Transverse colon (tissue), 4 donors: ENCODE measurements at regions not wholly inside any gene's neighbourhood (a gene's known extent, or its start where the extent isn't known, plus 50 kb on each side); places are given as distances from the start of the nearest gene placed in this dataset.

Experiments
- DNase-seq: peaks from one replicate; pipeline ENCODE4 v3.0.0-alpha.2; 2019
- H3K27ac ChIP-seq, 4 donors: fragments of 200-600 bp; sonication (generic); 2 replicates each; pipeline ENCODE4 v1.5.1; 2016 to 2018; ENCODE audit warnings: inconsistent platforms in 4 of 4
- H3K27me3 ChIP-seq: fragments of 200-600 bp; sonication (generic); 2 replicates; pipeline ENCODE4 v1.5.1; 2017; ENCODE audit warnings: inconsistent platforms
- H3K36me3 ChIP-seq, 4 donors: fragments of 200-600 bp; sonication (generic); 2 replicates each; pipeline ENCODE4 v1.5.1; 2017 to 2019; ENCODE audit warnings: inconsistent platforms in 4 of 4
- H3K4me1 ChIP-seq, 4 donors: fragments of 200-600 bp; sonication (generic); 2 replicates each; pipeline ENCODE4 v1.5.1; 2017 to 2020; ENCODE audit warnings: inconsistent platforms in 4 of 4
- H3K4me3 ChIP-seq, 4 donors: fragments of 200-600 bp; sonication (generic); 1 replicate in 1 of 4; 2 replicates in 3 of 4; pipeline versions ENCODE4 v1.5.1 to v1.6.1; 2017 to 2019; ENCODE audit warnings: inconsistent platforms in 4 of 4
- H3K9me3 ChIP-seq, 2 donors: fragments of 200-600 bp; sonication (generic); 2 replicates each; pipeline ENCODE4 v1.5.1; 2017 to 2019; ENCODE audit warnings: inconsistent platforms in 2 of 2
- EP300 ChIP-seq: sonication (generic); formaldehyde crosslinking; IDR thresholded peaks from one replicate; pipeline ENCODE4 v1.6.1; 2017; ENCODE audit warnings: antibody characterized with exemption, low read depth
- POLR2A ChIP-seq: fragments of 450-650 bp; IDR thresholded peaks from one replicate; pipeline ENCODE4 v1.6.1; 2016; ENCODE audit warnings: antibody characterized with exemption, mild to moderate bottlenecking, moderate library complexity
- POLR2AphosphoS5 ChIP-seq, 3 donors: sonication (generic); formaldehyde crosslinking; IDR thresholded peaks; one replicate each; pipeline ENCODE4 v1.6.1; 2016; ENCODE audit warnings: antibody characterized with exemption in 3 of 3
- WGBS, 2 donors: methylation state at CpG; one replicate each; pipeline ENCODE4 v1.1.5; 2018; ENCODE audit warnings: low coverage in 1 of 2; 5-methylcytosine and 5-hydroxymethylcytosine counted together
- in situ Hi-C, 4 donors: fragments of 200-750 bp; cut with MboI; loops; one replicate each; pipeline versions ENCODE4 v1.15.0 to v1.15.1; 2017; ENCODE audit warnings: low sequenced_read_pairs in 3 of 4, low pct_ligation_motif_present in 1 of 4, low pct_unique_long_range_greater_than_20kb in 1 of 4
- intact Hi-C: fragments of 100-400 bp; cut with DNase I; formaldehyde crosslinking; loops from one replicate; pipeline ENCODE4 v1.15.1; 2023; ENCODE audit warnings: low total_unique reads
- TF ChIP-seq, protein P1 (sequence below), 5 experiments: fragments of 200-600 bp in 3 of 5; fragments of 450-650 bp in 2 of 5; sonication (generic) in 3 of 5; IDR thresholded peaks; 1 replicate in 2 of 5; 2 replicates in 3 of 5; pipeline ENCODE4 v1.5.1; 2016 to 2017; ENCODE audit warnings: antibody characterized with exemption in 5 of 5, inconsistent platforms in 3 of 5, mild to moderate bottlenecking in 2 of 5, moderate library complexity in 1 of 5

DNA sequence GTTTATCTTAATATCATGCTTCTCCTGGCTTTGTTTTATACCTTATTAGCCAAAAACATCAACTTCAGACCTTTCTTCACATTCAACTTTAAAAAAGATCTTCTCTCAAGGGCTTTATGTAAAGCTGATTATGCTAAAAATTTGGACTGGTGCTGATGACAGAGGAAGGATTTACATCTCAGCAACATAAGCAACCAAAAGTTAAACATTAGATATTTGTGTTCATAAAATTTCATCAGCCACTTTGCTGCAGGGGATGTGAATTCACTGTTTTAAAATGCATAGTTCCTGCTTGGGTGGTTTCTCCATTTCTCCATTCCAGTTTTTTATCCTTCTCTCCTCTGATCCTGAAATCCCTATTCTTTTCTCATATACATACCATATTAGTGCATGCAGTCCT, 398.6 kb upstream of the DDI1 start:
- TF ChIP-seq, protein P1, sequence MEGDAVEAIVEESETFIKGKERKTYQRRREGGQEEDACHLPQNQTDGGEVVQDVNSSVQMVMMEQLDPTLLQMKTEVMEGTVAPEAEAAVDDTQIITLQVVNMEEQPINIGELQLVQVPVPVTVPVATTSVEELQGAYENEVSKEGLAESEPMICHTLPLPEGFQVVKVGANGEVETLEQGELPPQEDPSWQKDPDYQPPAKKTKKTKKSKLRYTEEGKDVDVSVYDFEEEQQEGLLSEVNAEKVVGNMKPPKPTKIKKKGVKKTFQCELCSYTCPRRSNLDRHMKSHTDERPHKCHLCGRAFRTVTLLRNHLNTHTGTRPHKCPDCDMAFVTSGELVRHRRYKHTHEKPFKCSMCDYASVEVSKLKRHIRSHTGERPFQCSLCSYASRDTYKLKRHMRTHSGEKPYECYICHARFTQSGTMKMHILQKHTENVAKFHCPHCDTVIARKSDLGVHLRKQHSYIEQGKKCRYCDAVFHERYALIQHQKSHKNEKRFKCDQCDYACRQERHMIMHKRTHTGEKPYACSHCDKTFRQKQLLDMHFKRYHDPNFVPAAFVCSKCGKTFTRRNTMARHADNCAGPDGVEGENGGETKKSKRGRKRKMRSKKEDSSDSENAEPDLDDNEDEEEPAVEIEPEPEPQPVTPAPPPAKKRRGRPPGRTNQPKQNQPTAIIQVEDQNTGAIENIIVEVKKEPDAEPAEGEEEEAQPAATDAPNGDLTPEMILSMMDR (IDR thresholded peaks at IDR 0.05): no peak
- TF ChIP-seq POLR2AphosphoS5 (IDR thresholded peaks at IDR 0.05) (no peak), EP300 (no peak), POLR2A (no peak)
- intact Hi-C loops: no loop called here
- in situ Hi-C loops: no loop called here

DNA sequence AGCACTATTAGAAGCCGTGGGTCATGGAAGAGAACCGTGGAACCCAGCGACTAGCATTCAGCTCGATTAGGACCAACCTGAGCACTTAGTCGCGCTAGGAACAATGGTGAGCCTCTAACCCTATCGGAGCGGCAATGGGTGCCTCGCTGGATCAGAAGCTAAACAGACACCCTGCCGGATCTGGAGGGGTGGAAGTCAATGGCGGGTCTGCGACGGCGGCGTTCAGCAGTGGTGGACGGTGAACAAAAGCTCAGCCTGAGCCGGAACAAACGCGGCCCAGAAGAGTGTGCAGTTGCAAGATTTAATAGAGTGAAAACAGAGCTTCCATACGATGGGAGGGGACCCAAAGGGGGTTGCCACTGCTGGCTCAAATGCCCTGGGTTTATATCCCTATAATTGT, 391.8 kb upstream of the DDI1 start:
- H3K27me3 ChIP-seq: no peaks in the 10 kb centered on the region
- intact Hi-C loops (no loop called here), in situ Hi-C loops (no loop called here)
- no peak for DNase-seq
- WGBS, 2 donors: 84 to 93% methylated on average over 15 to 20 of the region's 20 CpGs
- H3K36me3 ChIP-seq: no peaks in the 10 kb centered on the region
- no peak overlapping the region for H3K4me3 ChIP-seq
- no peaks in the 10 kb centered on the region for H3K9me3 ChIP-seq
- TF ChIP-seq POLR2AphosphoS5 (IDR thresholded peaks at IDR 0.05) (no peak), EP300 (no peak), POLR2A (no peak)
- H3K27ac ChIP-seq: no peak overlapping the region
- H3K4me1 ChIP-seq: no peaks in the 10 kb centered on the region

More for the DNA sequence above, 398.6 kb upstream of the DDI1 start:
- H3K4me1 ChIP-seq: no peaks in the 10 kb centered on the region
- DNase-seq: no peak
- H3K36me3 ChIP-seq: no peaks in the 10 kb centered on the region
- no peaks in the 10 kb centered on the region for H3K27me3 ChIP-seq
- H3K9me3 ChIP-seq: no peaks in the 10 kb centered on the region
- H3K27ac ChIP-seq: no peak overlapping the region
- no peak overlapping the region for H3K4me3 ChIP-seq

DNA sequence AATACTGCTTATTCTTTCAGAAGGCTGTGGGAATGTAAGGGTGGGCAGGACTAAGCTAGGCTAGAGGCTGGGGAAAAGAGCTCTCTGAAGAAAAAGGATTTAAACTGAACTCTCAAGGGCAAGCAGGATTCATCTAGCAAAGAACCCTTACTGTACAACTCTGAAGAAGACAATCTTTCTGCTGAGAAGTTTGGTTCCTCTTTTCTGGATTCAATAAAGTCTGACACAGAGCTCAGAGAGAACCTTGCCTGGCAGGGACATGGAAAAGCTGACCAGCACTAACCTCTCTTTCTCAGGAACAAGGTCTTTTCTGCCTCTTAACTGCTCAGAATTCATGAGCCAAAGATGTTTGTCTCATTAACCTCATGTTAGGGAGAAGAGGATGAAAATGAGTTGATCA, 388.4 kb upstream of the DDI1 start:
- H3K27me3 ChIP-seq: no peaks in the 10 kb centered on the region
- H3K36me3 ChIP-seq: no peaks in the 10 kb centered on the region
- in situ Hi-C loops (no loop called here), intact Hi-C loops (no loop called here)
- peaks cover 0 to 5% of the 10 kb centered on the region in 2 donors for H3K9me3 ChIP-seq
- TF ChIP-seq POLR2AphosphoS5 (IDR thresholded peaks at IDR 0.05) (no peak), POLR2A (no peak), EP300 (no peak)
- TF ChIP-seq, protein P1 (IDR thresholded peaks at IDR 0.05): no peak
- no peak overlapping the region for H3K27ac ChIP-seq
- H3K4me3 ChIP-seq: no peak overlapping the region
- no peak for DNase-seq
- H3K4me1 ChIP-seq: no peaks in the 10 kb centered on the region

DNA sequence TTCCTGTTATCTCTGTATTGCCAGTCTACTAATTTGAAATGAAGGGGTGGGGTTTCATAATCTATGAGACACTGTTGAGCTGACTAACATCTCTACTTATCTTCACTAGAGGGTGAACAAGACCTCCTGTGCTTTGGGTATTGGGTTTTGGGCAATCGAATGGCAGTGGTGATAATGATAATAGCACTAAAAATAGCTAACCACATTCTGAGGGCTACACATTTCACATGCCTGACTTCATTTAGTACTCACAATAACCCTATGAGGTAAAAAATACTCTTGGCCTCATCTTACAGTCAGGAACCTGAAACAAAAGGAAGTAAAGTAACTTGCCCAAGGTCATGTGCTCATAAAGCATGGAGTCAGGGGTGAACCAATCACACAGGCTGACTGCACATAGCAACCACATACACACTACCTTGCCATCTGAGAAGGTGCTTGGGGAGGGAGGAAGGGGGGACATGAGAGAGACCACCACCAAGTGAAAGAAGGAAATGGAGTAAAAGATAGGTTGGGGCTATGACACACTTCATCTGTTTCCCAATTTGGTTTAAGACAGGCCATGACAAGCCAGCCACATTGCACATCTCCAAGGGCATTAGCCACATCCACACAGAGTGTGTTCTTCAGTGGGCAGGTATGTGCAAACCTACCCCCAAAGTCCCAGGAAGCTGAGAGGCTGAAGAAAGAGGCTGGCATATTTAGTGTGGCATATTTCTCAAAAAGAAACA, 387.6 kb upstream of the DDI1 start:
- H3K36me3 ChIP-seq: no peaks in the 10 kb centered on the region
- 65 to 83% methylated on average over 1 of the region's 1 CpG for WGBS, 2 donors
- TF ChIP-seq POLR2AphosphoS5 (IDR thresholded peaks at IDR 0.05) (no peak), EP300 (no peak), POLR2A (no peak)
- TF ChIP-seq, protein P1 (IDR thresholded peaks at IDR 0.05): no peak
- no peak for DNase-seq
- no peaks in the 10 kb centered on the region for H3K27me3 ChIP-seq
- H3K4me1 ChIP-seq: no peaks in the 10 kb centered on the region
- in situ Hi-C loops: no loop called here
- peaks cover 0 to 5% of the 10 kb centered on the region in 2 donors for H3K9me3 ChIP-seq
- no peak overlapping the region for H3K4me3 ChIP-seq
- intact Hi-C loops: no loop called here
- H3K27ac ChIP-seq: no peak overlapping the region

DNA sequence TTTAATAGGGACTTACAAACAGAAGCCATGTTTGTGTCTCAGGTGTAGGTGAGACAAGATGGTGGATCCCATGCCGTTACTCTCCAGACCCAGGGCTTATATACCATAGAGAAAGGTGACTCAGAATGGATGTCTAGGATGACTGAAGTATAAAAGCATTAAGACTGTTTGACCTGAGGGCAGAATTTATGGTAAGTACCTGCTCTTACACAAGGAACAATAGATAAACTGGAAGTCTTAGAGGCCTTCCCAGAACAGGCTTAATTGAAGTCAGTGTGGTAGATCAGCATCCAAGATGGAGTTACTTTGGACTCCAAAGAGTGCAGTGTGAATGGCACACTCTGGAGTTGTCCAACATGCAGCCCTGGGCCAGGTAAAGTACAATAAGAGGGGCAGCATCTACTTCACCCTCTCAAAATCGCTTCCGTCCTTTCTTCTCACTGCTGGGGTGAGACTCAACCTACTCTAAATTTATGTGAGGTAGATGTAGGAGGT, 387.0 kb upstream of the DDI1 start:
- H3K9me3 ChIP-seq: peaks cover 0 to 5% of the 10 kb centered on the region in 2 donors
- no peaks in the 10 kb centered on the region for H3K27me3 ChIP-seq
- in situ Hi-C loops (no loop called here), intact Hi-C loops (no loop called here)
- H3K36me3 ChIP-seq: no peaks in the 10 kb centered on the region
- H3K4me3 ChIP-seq: no peak overlapping the region
- H3K27ac ChIP-seq: no peak overlapping the region
- TF ChIP-seq, protein P1 (IDR thresholded peaks at IDR 0.05): no peak
- DNase-seq: no peak
- 88 to 93% methylated on average over 3 of the region's 3 CpGs for whole genome bisulfite sequencing, 2 donors
- H3K4me1 ChIP-seq: no peaks in the 10 kb centered on the region
